ENCODE measurements at regions not wholly inside any gene's neighbourhood (a gene's known extent, or its start where the extent isn't known, plus 50 kb on each side); places are given as distances from the start of the nearest gene placed in this dataset.
A peak's percentile ranks its signal among the peaks of the same experiment; 100 is the strongest.

DNA sequence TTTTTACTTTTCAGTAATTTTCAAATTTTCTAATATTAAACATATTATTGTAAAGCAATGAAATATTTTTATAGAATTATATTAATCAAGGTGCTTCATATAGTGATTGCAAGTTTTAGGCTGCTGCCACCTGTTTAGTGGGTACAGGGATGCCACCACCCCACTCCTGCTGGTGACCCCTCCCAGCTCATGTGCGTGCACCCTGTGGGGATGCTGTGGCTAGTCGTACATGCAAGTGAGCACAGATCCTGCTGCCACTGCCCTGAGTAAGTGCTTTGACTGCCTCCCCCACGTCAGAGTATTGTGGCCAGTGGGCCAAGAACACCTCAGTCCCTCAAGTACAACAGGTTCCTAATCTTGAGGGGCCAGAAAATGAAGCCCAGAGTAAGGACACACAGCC, 320.1 kb upstream of the DDI1 start:
- TF ChIP-seq EZH2 (IDR thresholded peaks at IDR 0.05; ENCODE audit: low read depth): no peak
- TF ChIP-seq, protein P1, sequence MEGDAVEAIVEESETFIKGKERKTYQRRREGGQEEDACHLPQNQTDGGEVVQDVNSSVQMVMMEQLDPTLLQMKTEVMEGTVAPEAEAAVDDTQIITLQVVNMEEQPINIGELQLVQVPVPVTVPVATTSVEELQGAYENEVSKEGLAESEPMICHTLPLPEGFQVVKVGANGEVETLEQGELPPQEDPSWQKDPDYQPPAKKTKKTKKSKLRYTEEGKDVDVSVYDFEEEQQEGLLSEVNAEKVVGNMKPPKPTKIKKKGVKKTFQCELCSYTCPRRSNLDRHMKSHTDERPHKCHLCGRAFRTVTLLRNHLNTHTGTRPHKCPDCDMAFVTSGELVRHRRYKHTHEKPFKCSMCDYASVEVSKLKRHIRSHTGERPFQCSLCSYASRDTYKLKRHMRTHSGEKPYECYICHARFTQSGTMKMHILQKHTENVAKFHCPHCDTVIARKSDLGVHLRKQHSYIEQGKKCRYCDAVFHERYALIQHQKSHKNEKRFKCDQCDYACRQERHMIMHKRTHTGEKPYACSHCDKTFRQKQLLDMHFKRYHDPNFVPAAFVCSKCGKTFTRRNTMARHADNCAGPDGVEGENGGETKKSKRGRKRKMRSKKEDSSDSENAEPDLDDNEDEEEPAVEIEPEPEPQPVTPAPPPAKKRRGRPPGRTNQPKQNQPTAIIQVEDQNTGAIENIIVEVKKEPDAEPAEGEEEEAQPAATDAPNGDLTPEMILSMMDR (conservative IDR thresholded peaks at IDR 0.05): no peak
- no peak overlapping the region for H2AFZ ChIP-seq
- no peaks in the 10 kb centered on the region for H4K20me1 ChIP-seq (ENCODE audit: insufficient read depth)
- no peak overlapping the region for H3K27ac ChIP-seq
- H3K36me3 ChIP-seq (ENCODE audit: low read depth): no peaks in the 10 kb centered on the region
- no peaks in the 10 kb centered on the region for H3K4me1 ChIP-seq (replicated peaks; ENCODE audit: insufficient read depth)
- no peak overlapping the region for H3K4me3 ChIP-seq
- no peaks in the 10 kb centered on the region for H3K79me2 ChIP-seq (ENCODE audit: low read depth)
- H3K4me2 ChIP-seq: no peak overlapping the region
- H3F3A ChIP-seq (ENCODE audit: insufficient read depth, low read depth): no peaks in the 10 kb centered on the region
- no peak for DNase-seq
- POLR2A ChIA-PET (ENCODE audit: unreplicated experiment): no interaction called here
- H3K9me2 ChIP-seq (ENCODE audit: insufficient read depth): no peaks in the 10 kb centered on the region; the same call in 1 of the 2 replicates
- intact Hi-C loops (cut with micrococcal nuclease; ENCODE audit: unreplicated experiment): no loop called here
- no TSS peak for BruUV-seq (replicated peaks)
- no peaks in the 10 kb centered on the region; the same call in 1 of the 2 replicates for H3K9me3 ChIP-seq (ENCODE audit: insufficient read depth, low read depth)
- H3K27me3 ChIP-seq (ENCODE audit: insufficient read depth, low read depth): no peaks in the 10 kb centered on the region
- CTCF ChIA-PET: no interaction called here

DNA sequence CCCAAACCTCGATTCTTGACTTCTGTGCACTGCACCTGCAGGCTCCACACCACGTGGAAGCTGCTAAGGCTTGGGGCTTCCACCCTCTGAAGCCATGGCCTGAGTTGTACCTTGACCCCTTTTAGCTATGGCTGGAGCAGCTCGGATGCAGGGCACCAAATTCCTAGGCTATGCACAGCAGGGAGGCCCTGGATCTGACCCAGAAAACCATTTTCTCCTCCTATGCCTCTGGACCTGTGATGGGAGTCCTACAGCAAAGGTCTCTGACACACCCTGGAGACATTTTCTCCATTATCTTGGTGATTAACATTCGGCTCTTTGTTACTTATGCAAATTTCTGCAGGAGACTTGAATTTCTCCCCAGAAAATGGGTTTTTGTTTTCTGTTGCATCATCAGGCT, 309.2 kb upstream of the DDI1 start:
- TF ChIP-seq, protein P1 (conservative IDR thresholded peaks at IDR 0.05): no peak
- TF ChIP-seq EZH2 (IDR thresholded peaks at IDR 0.05; ENCODE audit: low read depth): no peak
- DNase-seq: peak in 1 of 2 experiments; percentile 21
- Histone ChIP-seq H3K9me3 (ENCODE audit: insufficient read depth, low read depth) (peaks cover 24% of the 10 kb centered on the region; the same call in 1 of the 2 replicates), H3K4me3 (no peak overlapping the region), H3K27me3 (ENCODE audit: insufficient read depth, low read depth) (no peaks in the 10 kb centered on the region), H3F3A (ENCODE audit: insufficient read depth, low read depth) (no peaks in the 10 kb centered on the region), H3K36me3 (ENCODE audit: low read depth) (no peaks in the 10 kb centered on the region), H3K4me2 (no peak overlapping the region), H3K79me2 (ENCODE audit: low read depth) (no peaks in the 10 kb centered on the region), H2AFZ (no peak overlapping the region), H3K9me2 (ENCODE audit: insufficient read depth) (no peaks in the 10 kb centered on the region), H4K20me1 (ENCODE audit: insufficient read depth) (no peaks in the 10 kb centered on the region), H3K4me1 (replicated peaks; ENCODE audit: insufficient read depth) (no peaks in the 10 kb centered on the region), H3K27ac (no peak overlapping the region)
- POLR2A ChIA-PET (ENCODE audit: unreplicated experiment): no interaction called here
- CTCF ChIA-PET: no interaction called here
- no TSS peak for BruUV-seq (replicated peaks)
- intact Hi-C loops (cut with micrococcal nuclease; ENCODE audit: unreplicated experiment): no loop called here

DNA sequence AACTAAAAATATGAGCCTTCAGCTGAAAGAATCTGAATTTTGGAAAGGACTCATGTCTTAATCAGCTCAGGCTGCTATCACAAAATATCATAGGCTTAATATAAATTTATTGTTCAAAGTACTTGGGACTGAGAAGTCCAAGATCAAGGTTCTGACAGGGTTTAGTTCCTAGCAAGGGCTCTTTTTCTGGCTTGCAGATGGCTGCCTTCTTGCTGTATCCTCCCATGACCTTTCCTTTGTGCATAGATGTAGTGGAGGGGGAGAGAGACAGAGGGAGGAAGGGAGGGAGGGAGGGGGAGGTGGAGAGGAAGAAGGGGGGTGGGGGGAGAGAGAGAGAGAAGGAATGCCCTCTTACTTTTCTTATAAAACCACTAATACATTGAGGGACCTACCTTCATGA, 306.8 kb upstream of the DDI1 start:
- Histone ChIP-seq H3F3A (ENCODE audit: insufficient read depth, low read depth) (no peaks in the 10 kb centered on the region), H4K20me1 (ENCODE audit: insufficient read depth) (no peaks in the 10 kb centered on the region), H3K4me1 (replicated peaks; ENCODE audit: insufficient read depth) (no peaks in the 10 kb centered on the region), H3K9me3 (ENCODE audit: insufficient read depth, low read depth) (peaks cover 18% of the 10 kb centered on the region; the same call in 1 of the 2 replicates), H3K27me3 (ENCODE audit: insufficient read depth, low read depth) (no peaks in the 10 kb centered on the region), H3K4me3 (no peak overlapping the region), H3K27ac (no peak overlapping the region), H3K9me2 (ENCODE audit: insufficient read depth) (no peaks in the 10 kb centered on the region), H3K4me2 (no peak overlapping the region), H2AFZ (no peak overlapping the region), H3K79me2 (ENCODE audit: low read depth) (no peaks in the 10 kb centered on the region), H3K36me3 (ENCODE audit: low read depth) (no peaks in the 10 kb centered on the region)
- ChIA-PET POLR2A (ENCODE audit: unreplicated experiment) (no interaction called here), CTCF (no interaction called here)
- no peak for DNase-seq
- no peak for TF ChIP-seq EZH2 (IDR thresholded peaks at IDR 0.05; ENCODE audit: low read depth)
- TF ChIP-seq, protein P1 (conservative IDR thresholded peaks at IDR 0.05): no peak
- BruUV-seq (replicated peaks): no TSS peak
- intact Hi-C loops (cut with micrococcal nuclease; ENCODE audit: unreplicated experiment): no loop called here

Measured in PC-9 (cell line).